ENCODE measurements at regions not wholly inside any gene's neighbourhood (a gene's known extent, or its start where the extent isn't known, plus 50 kb on each side); places are given as distances from the start of the nearest gene placed in this dataset.

DNA sequence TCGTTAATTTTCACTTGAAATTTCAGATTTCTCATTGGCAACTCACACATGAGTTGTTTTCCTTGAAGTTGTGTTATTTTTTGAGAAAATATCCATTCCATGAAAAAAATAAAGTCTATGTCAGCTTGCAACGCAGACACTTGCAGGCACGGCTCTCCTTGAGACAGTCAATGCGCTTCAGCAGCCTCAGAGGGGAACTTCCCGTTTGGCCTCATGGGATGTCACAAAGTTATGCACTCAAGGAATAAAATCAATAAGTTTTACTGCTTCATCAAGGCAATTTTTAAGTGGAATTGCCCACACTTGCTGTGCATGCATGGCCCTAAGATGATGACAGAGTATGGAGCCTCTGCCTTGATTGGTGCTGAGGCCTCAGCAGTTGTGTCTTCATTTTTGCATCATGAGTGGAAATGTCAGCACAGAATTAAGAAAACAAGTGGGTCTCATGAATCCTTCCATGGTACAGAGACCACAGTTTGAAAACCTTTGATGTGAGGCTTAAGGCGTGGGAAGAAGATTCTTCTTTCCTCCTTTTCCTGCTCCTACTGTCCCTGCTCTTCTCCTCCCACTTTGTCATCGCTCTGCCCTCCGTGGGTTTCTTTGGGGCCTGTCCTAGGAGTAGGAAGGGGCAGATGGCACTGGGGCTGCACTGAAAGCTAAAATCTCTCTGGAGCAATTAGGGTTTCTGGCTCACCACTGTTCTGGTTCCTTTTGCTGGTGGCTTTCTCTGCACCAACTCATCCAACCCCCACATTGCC, 509.0 kb upstream of the B3GAT1 start:
- no TSS peak for BruUV-seq (replicated peaks)
- in situ Hi-C loops (cut with HindIII; ENCODE audit: low pct_unique_long_range_greater_than_20kb, low sequenced_read_pairs) (no loop called here), intact Hi-C loops (cut with micrococcal nuclease; ENCODE audit: unreplicated experiment) (no loop called here)
- no peaks in the 10 kb centered on the region for H3K4me1 ChIP-seq (ENCODE audit: control insufficient read depth, insufficient read depth, low read length)
- no peaks in the 10 kb centered on the region for H3K27me3 ChIP-seq (ENCODE audit: control insufficient read depth, insufficient read depth, low read length)
- TF ChIP-seq TCF7L2 (IDR thresholded peaks at IDR 0.05; ENCODE audit: low read depth, low read length) (no peak), POLR2AphosphoS5 (IDR thresholded peaks at IDR 0.05; ENCODE audit: low read depth, low read length) (no peak), CTCF (IDR thresholded peaks at IDR 0.05) (no peak), SIN3A (IDR thresholded peaks at IDR 0.05; ENCODE audit: borderline replicate concordance, insufficient read depth, low read depth, low read length) (no peak)
- TF ChIP-seq, protein P1, sequence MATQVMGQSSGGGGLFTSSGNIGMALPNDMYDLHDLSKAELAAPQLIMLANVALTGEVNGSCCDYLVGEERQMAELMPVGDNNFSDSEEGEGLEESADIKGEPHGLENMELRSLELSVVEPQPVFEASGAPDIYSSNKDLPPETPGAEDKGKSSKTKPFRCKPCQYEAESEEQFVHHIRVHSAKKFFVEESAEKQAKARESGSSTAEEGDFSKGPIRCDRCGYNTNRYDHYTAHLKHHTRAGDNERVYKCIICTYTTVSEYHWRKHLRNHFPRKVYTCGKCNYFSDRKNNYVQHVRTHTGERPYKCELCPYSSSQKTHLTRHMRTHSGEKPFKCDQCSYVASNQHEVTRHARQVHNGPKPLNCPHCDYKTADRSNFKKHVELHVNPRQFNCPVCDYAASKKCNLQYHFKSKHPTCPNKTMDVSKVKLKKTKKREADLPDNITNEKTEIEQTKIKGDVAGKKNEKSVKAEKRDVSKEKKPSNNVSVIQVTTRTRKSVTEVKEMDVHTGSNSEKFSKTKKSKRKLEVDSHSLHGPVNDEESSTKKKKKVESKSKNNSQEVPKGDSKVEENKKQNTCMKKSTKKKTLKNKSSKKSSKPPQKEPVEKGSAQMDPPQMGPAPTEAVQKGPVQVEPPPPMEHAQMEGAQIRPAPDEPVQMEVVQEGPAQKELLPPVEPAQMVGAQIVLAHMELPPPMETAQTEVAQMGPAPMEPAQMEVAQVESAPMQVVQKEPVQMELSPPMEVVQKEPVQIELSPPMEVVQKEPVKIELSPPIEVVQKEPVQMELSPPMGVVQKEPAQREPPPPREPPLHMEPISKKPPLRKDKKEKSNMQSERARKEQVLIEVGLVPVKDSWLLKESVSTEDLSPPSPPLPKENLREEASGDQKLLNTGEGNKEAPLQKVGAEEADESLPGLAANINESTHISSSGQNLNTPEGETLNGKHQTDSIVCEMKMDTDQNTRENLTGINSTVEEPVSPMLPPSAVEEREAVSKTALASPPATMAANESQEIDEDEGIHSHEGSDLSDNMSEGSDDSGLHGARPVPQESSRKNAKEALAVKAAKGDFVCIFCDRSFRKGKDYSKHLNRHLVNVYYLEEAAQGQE (IDR thresholded peaks at IDR 0.05; ENCODE audit: insufficient read depth in 1 of 2, low read depth in 2 of 2, low read length in 1 of 2): no peak
- DNase-seq (ENCODE audit: low read depth, low spot score) (no peak), ATAC-seq (no peak)
- POLR2A ChIA-PET: no interaction called here
- no peak overlapping the region for H3K27ac ChIP-seq (ENCODE audit: low read length)
- CTCF ChIA-PET: no interaction called here
- no peaks in the 10 kb centered on the region for H3K36me3 ChIP-seq (ENCODE audit: control insufficient read depth, insufficient read depth, low read length)
- no peak overlapping the region for H3K4me3 ChIP-seq (ENCODE audit: low read depth in 2 of 2, low read length in 2 of 2)
- no peaks in the 10 kb centered on the region for H3K9me3 ChIP-seq (ENCODE audit: control insufficient read depth, insufficient read depth, low read depth, low read length)

DNA sequence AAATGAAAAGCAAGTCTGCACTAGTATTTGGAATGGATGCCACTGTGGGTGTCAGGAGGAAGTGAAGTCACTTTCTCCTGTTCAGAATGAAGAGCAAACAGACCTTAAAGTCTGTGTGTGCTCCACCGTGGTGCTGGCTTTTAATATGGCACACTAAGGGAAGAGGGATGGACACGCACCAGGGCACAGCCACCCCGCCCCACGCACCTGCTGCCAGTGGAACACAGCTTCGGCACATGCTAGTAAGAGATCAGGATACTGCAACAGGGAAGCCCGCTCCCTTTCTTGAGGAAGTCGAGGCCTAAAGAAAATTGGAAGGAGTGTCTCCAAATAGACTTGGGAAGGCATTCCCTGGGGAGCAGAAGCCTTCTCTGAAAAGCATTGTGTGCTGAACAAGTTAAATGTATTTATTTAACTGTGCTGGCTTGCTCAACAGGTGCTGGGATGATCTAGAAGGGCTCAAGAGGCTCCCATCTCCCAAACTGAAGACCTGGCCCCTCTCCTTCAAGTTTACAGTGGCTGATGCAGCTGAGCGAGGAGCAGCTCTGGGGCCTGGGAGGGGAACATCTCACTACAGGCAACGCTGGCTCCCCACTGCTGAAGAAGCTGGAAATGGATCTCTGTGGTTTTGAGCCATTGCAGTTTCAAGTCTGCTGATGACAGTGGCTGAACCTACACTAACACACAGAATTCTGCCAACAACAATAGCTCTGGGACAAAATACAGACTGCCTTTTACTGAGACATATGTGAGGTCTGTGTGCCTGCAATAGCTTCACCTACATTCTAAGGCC, 504.6 kb upstream of the B3GAT1 start:
- Histone ChIP-seq H3K4me1 (ENCODE audit: control insufficient read depth, insufficient read depth, low read length) (no peaks in the 10 kb centered on the region), H3K27ac (ENCODE audit: low read length) (no peak overlapping the region), H3K27me3 (ENCODE audit: control insufficient read depth, insufficient read depth, low read length) (no peaks in the 10 kb centered on the region), H3K4me3 (ENCODE audit: low read depth in 2 of 2, low read length in 2 of 2) (no peak overlapping the region), H3K9me3 (ENCODE audit: control insufficient read depth, insufficient read depth, low read depth, low read length) (no peaks in the 10 kb centered on the region), H3K36me3 (ENCODE audit: control insufficient read depth, insufficient read depth, low read length) (no peaks in the 10 kb centered on the region)
- TF ChIP-seq CTCF (IDR thresholded peaks at IDR 0.05): no peak
- TF ChIP-seq, protein P1 (IDR thresholded peaks at IDR 0.05; ENCODE audit: insufficient read depth in 1 of 2, low read depth in 2 of 2, low read length in 1 of 2): no peak
- no peak for TF ChIP-seq POLR2AphosphoS5 (IDR thresholded peaks at IDR 0.05; ENCODE audit: low read depth, low read length)
- TF ChIP-seq TCF7L2 (IDR thresholded peaks at IDR 0.05; ENCODE audit: low read depth, low read length): no peak
- TF ChIP-seq SIN3A (IDR thresholded peaks at IDR 0.05; ENCODE audit: borderline replicate concordance, insufficient read depth, low read depth, low read length): no peak
- no peak for DNase-seq (ENCODE audit: low read depth, low spot score)
- BruUV-seq (replicated peaks): no TSS peak
- POLR2A ChIA-PET: no interaction called here
- ATAC-seq: no peak; the same call in 1 of the 2 replicates
- in situ Hi-C loops (cut with HindIII; ENCODE audit: low pct_unique_long_range_greater_than_20kb, low sequenced_read_pairs): no loop called here
- intact Hi-C loops (cut with micrococcal nuclease; ENCODE audit: unreplicated experiment): no loop called here
- CTCF ChIA-PET: no interaction called here

Measured in Panc1 (cell line).